ENCODE measurements at regions not wholly inside any gene's neighbourhood (a gene's known extent, or its start where the extent isn't known, plus 50 kb on each side); places are given as distances from the start of the nearest gene placed in this dataset.

DNA sequence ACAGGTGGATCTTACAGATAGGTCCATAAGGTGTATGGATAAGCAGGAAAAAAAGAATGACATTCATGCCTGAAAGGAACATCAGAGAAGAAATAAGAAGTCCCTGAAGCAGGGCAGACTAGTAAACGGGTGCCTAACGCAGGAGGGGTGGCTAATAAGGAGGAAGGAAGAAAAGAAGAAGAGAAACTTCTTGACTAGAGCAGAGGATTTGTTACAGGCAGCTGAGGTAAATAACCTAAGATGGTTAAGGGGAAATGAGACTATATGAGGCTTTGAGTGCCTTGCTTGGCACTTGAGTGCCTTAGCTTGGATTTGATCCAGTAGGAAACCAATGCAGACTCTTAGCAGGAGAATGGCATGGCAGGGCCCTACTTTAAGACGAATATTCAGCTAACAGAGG lies 313.5 kb upstream of the PDE4D start:
- TF ChIP-seq, protein P1, sequence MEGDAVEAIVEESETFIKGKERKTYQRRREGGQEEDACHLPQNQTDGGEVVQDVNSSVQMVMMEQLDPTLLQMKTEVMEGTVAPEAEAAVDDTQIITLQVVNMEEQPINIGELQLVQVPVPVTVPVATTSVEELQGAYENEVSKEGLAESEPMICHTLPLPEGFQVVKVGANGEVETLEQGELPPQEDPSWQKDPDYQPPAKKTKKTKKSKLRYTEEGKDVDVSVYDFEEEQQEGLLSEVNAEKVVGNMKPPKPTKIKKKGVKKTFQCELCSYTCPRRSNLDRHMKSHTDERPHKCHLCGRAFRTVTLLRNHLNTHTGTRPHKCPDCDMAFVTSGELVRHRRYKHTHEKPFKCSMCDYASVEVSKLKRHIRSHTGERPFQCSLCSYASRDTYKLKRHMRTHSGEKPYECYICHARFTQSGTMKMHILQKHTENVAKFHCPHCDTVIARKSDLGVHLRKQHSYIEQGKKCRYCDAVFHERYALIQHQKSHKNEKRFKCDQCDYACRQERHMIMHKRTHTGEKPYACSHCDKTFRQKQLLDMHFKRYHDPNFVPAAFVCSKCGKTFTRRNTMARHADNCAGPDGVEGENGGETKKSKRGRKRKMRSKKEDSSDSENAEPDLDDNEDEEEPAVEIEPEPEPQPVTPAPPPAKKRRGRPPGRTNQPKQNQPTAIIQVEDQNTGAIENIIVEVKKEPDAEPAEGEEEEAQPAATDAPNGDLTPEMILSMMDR (IDR thresholded peaks at IDR 0.05), result no peak
- TF ChIP-seq POLR2A (IDR thresholded peaks at IDR 0.05) (no peak), EP300 (IDR thresholded peaks at IDR 0.05) (no peak), POLR2AphosphoS5 (IDR thresholded peaks at IDR 0.05) (no peak)
